GM21367 (cell line): ENCODE measurements at regions not wholly inside any gene's neighbourhood (a gene's known extent, or its start where the extent isn't known, plus 50 kb on each side); places are given as distances from the start of the nearest gene placed in this dataset.

Source experiments
- ATAC-seq: cut with Tn5 transposase; IDR thresholded peaks from one replicate; pipeline ENCODE4 v1.9.1; 2021; ENCODE audit not compliant: unreplicated experiment

GRCh38 chr5:147162740-147163139, 72.1 kb upstream of the STK32A start:
- no peak for ATAC-seq

- ATAC-seq = no peak
Measured at GRCh38 chr5:147167529-147167928, 67.3 kb upstream of the STK32A start.

DNA sequence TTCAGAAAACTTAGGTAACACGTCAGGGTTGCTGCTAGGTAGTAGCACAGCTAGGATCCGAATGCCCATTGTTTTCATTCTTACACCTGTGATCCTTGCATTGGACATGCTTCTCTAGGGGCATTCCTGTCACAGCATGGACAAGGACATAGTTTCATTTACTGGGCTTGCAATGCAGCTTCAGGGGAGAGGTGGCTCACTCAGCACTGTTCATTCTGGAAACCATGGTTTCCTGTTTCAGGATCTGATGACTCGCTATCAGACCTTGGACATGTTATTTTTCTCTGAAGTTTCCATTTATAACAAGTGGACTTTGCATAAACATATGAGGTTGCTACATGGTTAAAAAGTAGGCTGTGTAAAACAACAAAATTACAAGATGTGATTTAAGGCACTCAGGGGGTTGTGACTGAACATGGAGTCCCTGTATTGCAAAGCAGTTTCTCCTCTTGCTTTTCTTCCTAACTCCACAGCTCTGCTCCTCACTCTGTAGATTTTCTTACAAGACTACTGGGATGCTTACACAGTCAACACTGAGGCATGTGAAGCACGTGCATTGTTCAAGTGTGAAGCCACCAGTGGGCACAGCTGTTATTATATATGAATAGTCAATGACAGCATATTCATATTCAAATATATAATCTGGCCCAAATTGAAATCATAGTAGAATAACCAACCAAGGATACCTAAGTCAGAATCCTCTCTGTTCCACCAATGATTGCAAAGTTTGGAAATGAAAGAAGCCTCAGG, 66.1 kb upstream of the STK32A start:
- ATAC-seq = no peak

DNA sequence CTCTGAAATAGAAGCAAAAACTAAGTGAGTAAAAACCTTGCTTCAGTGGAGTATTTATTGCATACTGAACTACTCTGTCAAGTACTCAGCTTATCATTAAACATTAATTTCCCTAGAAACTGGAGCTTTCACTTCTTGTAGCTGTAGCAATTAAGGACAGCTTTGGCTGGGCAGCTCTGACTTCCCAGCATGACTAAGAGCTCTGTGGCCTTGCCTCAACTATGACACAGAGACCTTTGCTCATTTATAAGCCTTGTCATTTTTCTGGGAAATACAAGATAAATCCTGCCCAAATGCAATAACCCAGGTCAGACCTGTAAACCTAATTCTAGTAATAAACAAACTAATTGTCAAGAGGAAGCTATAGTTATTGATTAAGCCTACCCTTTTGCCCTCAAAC, 65.4 kb upstream of the STK32A start:
- ATAC-seq = peak; percentile 53

DNA sequence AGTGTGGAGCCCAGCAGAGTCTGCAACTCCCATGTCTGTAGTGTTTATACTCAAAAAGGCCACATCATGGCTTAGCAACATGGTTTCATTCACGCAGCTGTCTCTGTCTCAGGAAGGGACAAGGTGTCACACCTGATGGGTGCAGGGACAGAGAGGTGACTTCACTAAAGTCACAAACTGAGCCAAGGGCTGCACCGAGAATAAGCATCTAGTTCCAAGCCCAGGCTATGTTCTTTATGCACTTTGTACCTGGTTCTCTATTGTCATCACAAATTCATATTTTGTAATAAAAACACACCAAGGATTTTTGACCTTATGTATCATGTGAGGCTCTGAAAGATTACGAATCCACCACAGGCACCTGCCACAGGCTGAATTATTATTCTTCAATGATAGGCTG, 64.9 kb upstream of the STK32A start:
- ATAC-seq = no peak

GRCh38 chr5:147170603-147171002, 64.2 kb upstream of the STK32A start:
- ATAC-seq = peak; percentile 46

GRCh38 chr5:147174671-147175265, 60.1 kb upstream of the STK32A start:
- ATAC-seq = no peak

- ATAC-seq = no peak
Measured at GRCh38 chr5:147175516-147176097, 59.2 kb upstream of the STK32A start.

- ATAC-seq = no peak
Measured at GRCh38 chr5:147176422-147176821, 58.4 kb upstream of the STK32A start.

DNA sequence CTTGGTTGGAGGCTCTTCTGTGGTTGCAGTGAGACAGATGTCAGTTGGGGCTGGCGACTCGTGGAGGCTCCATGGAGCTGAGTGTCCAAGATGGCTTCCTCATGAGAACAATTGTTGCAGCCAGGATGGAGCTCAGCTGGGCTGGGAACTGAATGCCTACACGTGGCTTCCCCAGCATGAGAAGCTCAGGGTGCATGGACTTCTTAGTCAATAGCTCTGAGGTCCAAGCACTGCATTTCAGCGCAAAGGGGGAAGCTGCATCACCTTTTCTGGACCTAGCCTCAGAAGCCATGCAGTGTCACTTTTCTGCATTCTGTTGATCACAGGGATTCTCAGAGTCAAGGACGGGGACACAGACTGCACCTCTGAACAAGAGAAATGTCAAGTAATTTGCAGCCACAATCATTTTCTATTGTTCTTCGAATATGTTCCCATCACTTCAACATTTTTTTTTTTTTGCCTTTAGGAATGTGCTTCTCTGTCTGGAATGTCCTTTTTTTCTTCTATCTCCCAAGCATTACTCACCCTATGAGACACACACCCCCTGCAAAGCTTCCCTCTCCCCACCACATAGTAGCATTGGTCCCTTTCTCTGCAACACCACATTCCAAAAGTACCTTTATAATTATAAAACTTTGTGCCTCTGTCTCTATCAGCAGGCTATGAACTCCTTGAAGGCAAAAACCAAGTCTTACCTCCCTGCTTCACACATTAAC, 57.5 kb upstream of the STK32A start:
- no peak for ATAC-seq

GRCh38 chr5:147179562-147180147, 55.2 kb upstream of the STK32A start:
- ATAC-seq = no peak

DNA sequence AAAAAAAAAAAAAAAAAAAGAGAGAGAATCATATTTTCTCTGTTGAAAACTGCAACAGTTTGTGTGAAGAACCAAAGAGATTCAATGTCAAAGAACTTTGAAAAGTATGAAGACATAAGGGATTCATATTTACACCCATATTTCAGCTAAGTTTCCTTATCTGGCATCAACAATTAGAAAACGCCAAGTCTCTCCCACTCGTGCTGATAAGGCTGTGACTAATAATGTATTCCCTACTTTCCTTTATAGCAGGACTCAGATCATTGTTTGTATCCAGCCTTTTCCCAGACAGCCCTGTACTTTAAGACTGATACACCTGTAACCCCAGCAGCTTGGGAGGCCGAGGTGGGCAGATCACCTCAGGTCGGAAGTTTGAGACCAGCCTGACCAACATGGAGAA, 54.1 kb upstream of the STK32A start:
- no peak for ATAC-seq
